Thyroid gland (tissue), 4 donors: ENCODE measurements at regions not wholly inside any gene's neighbourhood (a gene's known extent, or its start where the extent isn't known, plus 50 kb on each side); places are given as distances from the start of the nearest gene placed in this dataset.

Experiments used
- DNase-seq, 2 donors: peaks; one replicate each; pipeline ENCODE4 v3.0.0-alpha.2; 2019
- H3K27ac ChIP-seq, 3 donors: fragments of 200-600 bp; sonication (generic); 1 replicate in 2 of 3; 2 replicates in 1 of 3; pipeline ENCODE4 v1.5.1; 2016 to 2019; ENCODE audit warnings: mild to moderate bottlenecking in 1 of 3, moderate library complexity in 1 of 3
- H3K27me3 ChIP-seq: fragments of 200-600 bp; sonication (generic); one replicate; pipeline ENCODE4 v1.5.1; 2019
- H3K36me3 ChIP-seq, 2 donors: fragments of 200-600 bp; sonication (generic); one replicate each; pipeline ENCODE4 v1.5.1; 2016 to 2019
- H3K4me1 ChIP-seq, 2 donors: fragments of 200-600 bp; sonication (generic); one replicate each; pipeline ENCODE4 v1.5.1; 2017 to 2019
- H3K4me3 ChIP-seq, 3 donors: fragments of 200-600 bp; sonication (generic); replicated peaks in 1 of 3; 1 replicate in 2 of 3; 2 replicates in 1 of 3; pipeline ENCODE4 v1.5.1; 2016; ENCODE audit warnings: mild to moderate bottlenecking in 1 of 3
- H3K9me3 ChIP-seq: fragments of 200-600 bp; sonication (generic); one replicate; pipeline ENCODE4 v1.5.1; 2017
- POLR2A ChIP-seq, 2 donors: fragments of 450-650 bp; IDR thresholded peaks; one replicate each; pipeline ENCODE4 v1.6.1; 2017; ENCODE audit warnings: antibody characterized with exemption in 2 of 2, mild to moderate bottlenecking in 2 of 2, moderate library complexity in 1 of 2
- WGBS, 2 donors: methylation state at CpG; one replicate each; pipeline ENCODE4 v1.1.5; 2017; 5-methylcytosine and 5-hydroxymethylcytosine counted together
- intact Hi-C: fragments of 100-400 bp; cut with DNase I; formaldehyde crosslinking; loops from one replicate; pipeline ENCODE4 v1.15.1; 2023
- TF ChIP-seq, protein P1 (sequence below), 6 experiments: fragments of 200-600 bp in 3 of 6; fragments of 450-650 bp in 3 of 6; sonication (generic) in 3 of 6; IDR thresholded peaks; one replicate each; pipeline ENCODE4 v1.5.1; 2016 to 2019; ENCODE audit warnings: antibody characterized with exemption in 6 of 6, mild to moderate bottlenecking in 2 of 6, inconsistent platforms in 1 of 6, moderate library complexity in 1 of 6

DNA sequence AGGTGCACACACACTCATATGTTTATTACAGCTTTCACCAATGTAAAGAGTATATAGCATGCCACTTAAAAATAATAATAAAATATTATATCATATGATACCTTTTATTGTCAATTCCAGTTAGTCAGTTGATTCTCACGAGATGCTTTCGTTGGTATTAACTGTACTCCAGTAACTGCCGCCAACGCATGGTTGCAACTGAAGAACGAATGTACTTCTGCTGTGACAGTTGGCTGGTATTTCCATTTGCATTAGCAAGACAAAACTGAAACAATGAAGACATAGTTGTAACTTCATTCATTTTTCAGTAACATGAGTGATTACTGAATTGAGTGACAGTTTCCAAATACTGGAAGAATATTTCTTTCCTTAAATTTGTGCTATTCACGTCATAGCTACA is 70.5 kb upstream of the PRKCQ start:
- 89 to 96% methylated on average over 6 of the region's 6 CpGs for WGBS, 2 donors
- DNase-seq = no peak
- Histone ChIP-seq H3K9me3 (no peaks in the 10 kb centered on the region), H3K27me3 (no peaks in the 10 kb centered on the region), H3K4me1 (no peaks in the 10 kb centered on the region), H3K4me3 (no peak overlapping the region), H3K36me3 (no peaks in the 10 kb centered on the region), H3K27ac (no peak overlapping the region)
- intact Hi-C loops = no loop called here
- no peak for TF ChIP-seq POLR2A (IDR thresholded peaks at IDR 0.05)
- TF ChIP-seq, protein P1, sequence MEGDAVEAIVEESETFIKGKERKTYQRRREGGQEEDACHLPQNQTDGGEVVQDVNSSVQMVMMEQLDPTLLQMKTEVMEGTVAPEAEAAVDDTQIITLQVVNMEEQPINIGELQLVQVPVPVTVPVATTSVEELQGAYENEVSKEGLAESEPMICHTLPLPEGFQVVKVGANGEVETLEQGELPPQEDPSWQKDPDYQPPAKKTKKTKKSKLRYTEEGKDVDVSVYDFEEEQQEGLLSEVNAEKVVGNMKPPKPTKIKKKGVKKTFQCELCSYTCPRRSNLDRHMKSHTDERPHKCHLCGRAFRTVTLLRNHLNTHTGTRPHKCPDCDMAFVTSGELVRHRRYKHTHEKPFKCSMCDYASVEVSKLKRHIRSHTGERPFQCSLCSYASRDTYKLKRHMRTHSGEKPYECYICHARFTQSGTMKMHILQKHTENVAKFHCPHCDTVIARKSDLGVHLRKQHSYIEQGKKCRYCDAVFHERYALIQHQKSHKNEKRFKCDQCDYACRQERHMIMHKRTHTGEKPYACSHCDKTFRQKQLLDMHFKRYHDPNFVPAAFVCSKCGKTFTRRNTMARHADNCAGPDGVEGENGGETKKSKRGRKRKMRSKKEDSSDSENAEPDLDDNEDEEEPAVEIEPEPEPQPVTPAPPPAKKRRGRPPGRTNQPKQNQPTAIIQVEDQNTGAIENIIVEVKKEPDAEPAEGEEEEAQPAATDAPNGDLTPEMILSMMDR (IDR thresholded peaks at IDR 0.05) = no peak

DNA sequence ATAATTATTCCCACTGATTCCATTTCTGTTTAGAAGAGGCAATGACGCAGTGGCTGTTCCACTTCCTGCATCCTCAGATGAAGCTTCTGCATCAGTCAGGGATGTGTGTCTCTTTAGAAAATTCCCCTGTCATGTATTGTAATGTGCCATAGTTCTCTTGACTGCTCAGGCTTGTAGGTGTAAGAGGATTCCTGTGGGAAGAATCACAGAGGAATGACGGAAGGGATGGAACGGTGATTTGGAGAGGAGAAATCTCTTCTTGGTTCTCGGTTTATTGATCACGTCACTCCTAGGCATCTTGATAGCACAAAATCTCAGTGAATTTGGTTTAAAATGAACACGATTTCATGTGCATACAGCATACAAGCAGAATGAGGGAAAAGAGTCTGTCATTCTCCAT is 69.8 kb upstream of the PRKCQ start:
- H3K36me3 ChIP-seq = no peaks in the 10 kb centered on the region
- no peak for TF ChIP-seq POLR2A (IDR thresholded peaks at IDR 0.05)
- TF ChIP-seq, protein P1 (IDR thresholded peaks at IDR 0.05) = no peak
- 83 to 87% methylated on average over 6 of the region's 6 CpGs for WGBS, 2 donors

DNA sequence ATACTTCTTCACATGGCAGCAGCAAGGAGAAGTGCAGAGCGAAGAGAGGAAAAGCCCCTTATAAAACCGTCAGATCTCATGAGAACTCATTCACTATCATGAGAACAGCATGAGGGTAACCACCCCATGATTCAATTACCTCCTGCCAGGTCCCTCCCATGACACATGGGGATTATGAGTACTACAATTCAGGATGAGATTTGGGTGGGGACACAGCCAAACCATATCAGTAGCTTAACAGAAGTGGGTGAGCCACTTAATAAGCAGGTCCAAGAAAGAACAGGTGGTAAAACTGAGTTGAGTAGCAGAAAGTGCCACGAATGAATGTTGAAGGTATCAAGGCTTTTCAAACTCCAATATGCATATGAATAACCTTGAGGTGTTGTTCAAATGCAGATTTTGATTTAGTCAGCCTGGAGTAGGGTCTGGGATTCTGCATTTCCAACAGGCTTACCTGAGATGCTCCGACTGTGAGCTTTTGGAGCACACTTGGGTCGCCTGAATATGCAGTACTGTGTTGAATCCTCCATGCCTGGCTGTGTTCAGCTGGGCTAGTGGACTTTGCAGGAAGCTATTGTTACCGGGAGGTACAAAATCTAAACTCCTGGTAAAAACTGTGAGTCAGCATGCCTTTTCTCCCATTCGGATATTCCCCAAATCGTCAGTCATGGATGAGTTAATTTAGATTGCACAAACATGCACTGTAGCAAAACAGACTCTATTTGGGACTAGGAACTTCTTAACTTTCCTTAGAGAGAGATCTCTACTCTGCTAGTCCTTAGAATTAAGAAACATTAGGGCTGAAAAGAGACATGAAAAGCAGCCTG is 69.0 kb upstream of the PRKCQ start:
- intact Hi-C loops = loop anchor here (10.0 kb wide), 1 partner anchor 134 kb away; no protein-coding TSS in a partner anchor
- Histone ChIP-seq H3K4me1 (no peaks in the 10 kb centered on the region), H3K36me3 (no peaks in the 10 kb centered on the region), H3K4me3 (no peak overlapping the region), H3K27ac (no peak overlapping the region), H3K9me3 (no peaks in the 10 kb centered on the region), H3K27me3 (no peaks in the 10 kb centered on the region)
- WGBS, 2 donors = 49 to 54% methylated on average over 8 of the region's 8 CpGs
- no peak for DNase-seq
- no peak for TF ChIP-seq POLR2A (IDR thresholded peaks at IDR 0.05)
- TF ChIP-seq, protein P1 (IDR thresholded peaks at IDR 0.05) = no peak

More for the DNA sequence above, 69.8 kb upstream of the PRKCQ start:
- Histone ChIP-seq H3K4me1 (no peaks in the 10 kb centered on the region), H3K27me3 (no peaks in the 10 kb centered on the region), H3K9me3 (no peaks in the 10 kb centered on the region), H3K4me3 (no peak overlapping the region), H3K27ac (no peak overlapping the region)
- intact Hi-C loops = loop anchor here (10.0 kb wide), 1 partner anchor 135 kb away; no protein-coding TSS in a partner anchor
- DNase-seq = no peak

DNA sequence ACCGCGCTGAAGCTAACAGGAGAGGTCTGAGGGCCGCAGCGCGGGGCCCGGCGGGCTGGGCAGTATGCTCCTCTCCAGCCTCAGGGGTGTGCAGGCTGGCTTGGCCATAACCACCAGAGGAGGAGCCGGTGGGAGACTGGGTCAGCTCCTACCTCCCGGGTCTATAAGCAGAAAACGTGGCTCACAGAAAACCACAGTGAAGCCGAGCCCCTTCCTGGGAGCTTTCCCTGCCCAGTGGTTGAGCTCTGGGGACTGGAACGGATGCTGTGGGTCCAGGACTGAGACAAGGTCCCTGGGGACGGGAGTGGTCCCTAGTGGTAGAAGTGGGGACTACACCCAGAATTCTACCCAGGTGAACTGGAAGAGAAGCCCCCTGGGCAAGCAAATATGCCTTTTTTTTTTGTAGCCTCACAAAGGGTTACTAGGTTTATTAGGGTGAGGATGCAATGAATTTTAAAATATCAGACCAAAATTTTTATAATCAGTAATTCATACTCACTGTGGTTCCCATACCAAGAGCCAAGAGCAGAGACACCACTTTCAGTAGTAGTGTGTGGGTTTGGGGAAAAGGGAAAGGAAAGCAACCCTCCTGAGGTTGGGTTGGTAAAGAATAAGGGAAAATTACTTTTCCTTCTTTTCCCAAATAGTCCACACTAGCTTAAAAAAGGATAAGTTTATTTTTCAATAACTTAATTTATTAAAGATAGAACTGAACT is 67.9 kb upstream of the PRKCQ start:
- no peaks in the 10 kb centered on the region for H3K27me3 ChIP-seq
- WGBS, 2 donors = 53 to 60% methylated on average over 12 to 13 of the region's 13 CpGs
- intact Hi-C loops = loop anchor here (10.0 kb wide), 1 partner anchor 133 kb away; no protein-coding TSS in a partner anchor
- H3K27ac ChIP-seq = no peak overlapping the region
- TF ChIP-seq, protein P1 (IDR thresholded peaks at IDR 0.05) = peak; percentile 58 to 87 (median 67)
- TF ChIP-seq POLR2A (IDR thresholded peaks at IDR 0.05) = no peak
- peak; percentile 66 to 69 for DNase-seq
- H3K36me3 ChIP-seq = no peaks in the 10 kb centered on the region
- no peaks in the 10 kb centered on the region for H3K4me1 ChIP-seq
- H3K4me3 ChIP-seq = no peak overlapping the region
- no peaks in the 10 kb centered on the region for H3K9me3 ChIP-seq

DNA sequence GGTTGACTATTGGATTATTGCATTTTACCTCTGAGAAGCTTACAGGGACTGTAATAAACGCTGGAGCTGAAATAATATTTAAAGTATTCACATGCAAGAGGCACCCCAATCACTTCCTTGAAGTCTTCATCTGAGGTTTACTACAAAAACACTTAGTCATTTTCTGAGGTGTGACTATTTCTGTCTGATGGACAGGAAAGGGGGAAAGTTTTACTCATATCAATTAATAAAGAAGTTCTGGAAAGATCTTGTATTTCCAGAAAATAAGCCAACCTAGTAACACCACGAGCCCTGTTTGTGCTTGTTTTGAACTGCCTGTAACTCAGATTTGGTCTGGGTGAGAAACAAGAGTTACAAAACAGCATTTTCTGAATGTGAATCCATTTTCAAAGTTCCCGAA is 63.9 kb upstream of the PRKCQ start:
- no peak overlapping the region for H3K27ac ChIP-seq
- H3K4me3 ChIP-seq = no peak overlapping the region
- no peaks in the 10 kb centered on the region for H3K9me3 ChIP-seq
- H3K27me3 ChIP-seq = no peaks in the 10 kb centered on the region
- TF ChIP-seq, protein P1 (IDR thresholded peaks at IDR 0.05) = no peak
- TF ChIP-seq POLR2A (IDR thresholded peaks at IDR 0.05) = no peak
- DNase-seq = no peak
- intact Hi-C loops = loop anchor here (10.0 kb wide), 1 partner anchor 129 kb away; no protein-coding TSS in a partner anchor
- no peaks in the 10 kb centered on the region for H3K36me3 ChIP-seq
- H3K4me1 ChIP-seq = no peaks in the 10 kb centered on the region
- 60 to 73% methylated on average over 3 of the region's 3 CpGs for WGBS, 2 donors
